ENCODE measurements at regions not wholly inside any gene's neighbourhood (a gene's known extent, or its start where the extent isn't known, plus 50 kb on each side); places are given as distances from the start of the nearest gene placed in this dataset.
"Not testable (repeated sequence)": the region's sequence is repeated elsewhere in the genome, so short reads cannot be mapped to it uniquely, and the experiment has no call there.

- ATAC-seq (ENCODE audit: low read depth) (no peak), DNase-seq (no peak)
- no peak overlapping the region for H3K4me3 Mint-ChIP-seq
- H3K36me3 Mint-ChIP-seq = no peaks in the 10 kb centered on the region
- no peak overlapping the region for H3K27ac Mint-ChIP-seq
- H3K9me3 Mint-ChIP-seq = no peaks in the 10 kb centered on the region
- no peaks in the 10 kb centered on the region for H3K4me1 Mint-ChIP-seq
- POLR2A ChIA-PET = interaction anchor here (0.7 kb wide), 1 partner anchor 964 kb away, joined by 4 read pairs; no protein-coding TSS in a partner anchor
- H3K27me3 Mint-ChIP-seq = peaks cover 24% of the 10 kb centered on the region
Observed at GRCh38 chr11:122563761-122564160, 91.8 kb upstream of the UBASH3B start.

GRCh38 chr11:122559734-122560382, 95.7 kb upstream of the UBASH3B start:
- Mint-ChIP-seq H3K4me3 (no peak overlapping the region), H3K36me3 (no peaks in the 10 kb centered on the region), H3K27me3 (peaks cover 34% of the 10 kb centered on the region), H3K9me3 (no peaks in the 10 kb centered on the region), H3K4me1 (no peaks in the 10 kb centered on the region), H3K27ac (no peak overlapping the region)
- no peak for ATAC-seq (ENCODE audit: low read depth)
- DNase-seq = no peak
- POLR2A ChIA-PET = no interaction called here

GRCh38 chr11:122559218-122559617, 96.3 kb upstream of the UBASH3B start:
- H3K9me3 Mint-ChIP-seq; H3K36me3 Mint-ChIP-seq; POLR2A ChIA-PET; H3K4me3 Mint-ChIP-seq; H3K27ac Mint-ChIP-seq; ATAC-seq (ENCODE audit: low read depth); H3K4me1 Mint-ChIP-seq; DNase-seq: not testable (repeated sequence)
- H3K27me3 Mint-ChIP-seq = peaks cover 28% of the 10 kb centered on the region

- H3K4me1 Mint-ChIP-seq; DNase-seq; H3K4me3 Mint-ChIP-seq; H3K36me3 Mint-ChIP-seq; POLR2A ChIA-PET; H3K9me3 Mint-ChIP-seq; ATAC-seq (ENCODE audit: low read depth); H3K27ac Mint-ChIP-seq: not testable (repeated sequence)
- peaks cover 19% of the 10 kb centered on the region for H3K27me3 Mint-ChIP-seq
Observed at GRCh38 chr11:122557163-122557562, 98.4 kb upstream of the UBASH3B start.

GRCh38 chr11:122556605-122557004, 98.9 kb upstream of the UBASH3B start:
- no peak for DNase-seq
- POLR2A ChIA-PET = no interaction called here
- ATAC-seq (ENCODE audit: low read depth) = no peak
- H3K4me1 Mint-ChIP-seq = no peaks in the 10 kb centered on the region
- peaks cover 18% of the 10 kb centered on the region for H3K27me3 Mint-ChIP-seq
- no peaks in the 10 kb centered on the region for H3K9me3 Mint-ChIP-seq
- no peaks in the 10 kb centered on the region for H3K36me3 Mint-ChIP-seq
- H3K27ac Mint-ChIP-seq = no peak overlapping the region
- H3K4me3 Mint-ChIP-seq = no peak overlapping the region

GRCh38 chr11:122538060-122538459, 117.5 kb upstream of the UBASH3B start:
- Mint-ChIP-seq H3K36me3 (no peaks in the 10 kb centered on the region), H3K27me3 (peaks cover 8% of the 10 kb centered on the region), H3K9me3 (peaks cover 15% of the 10 kb centered on the region), H3K4me3 (no peak overlapping the region), H3K27ac (no peak overlapping the region), H3K4me1 (no peaks in the 10 kb centered on the region)
- POLR2A ChIA-PET = no interaction called here
- ATAC-seq (ENCODE audit: low read depth) (no peak), DNase-seq (no peak)

- DNase-seq (no peak), ATAC-seq (ENCODE audit: low read depth) (no peak)
- POLR2A ChIA-PET = no interaction called here
- no peak overlapping the region for H3K27ac Mint-ChIP-seq
- H3K4me1 Mint-ChIP-seq = no peaks in the 10 kb centered on the region
- no peaks in the 10 kb centered on the region for H3K36me3 Mint-ChIP-seq
- H3K4me3 Mint-ChIP-seq = no peak overlapping the region
- no peaks in the 10 kb centered on the region for H3K9me3 Mint-ChIP-seq
- H3K27me3 Mint-ChIP-seq = peaks cover 20% of the 10 kb centered on the region
Observed at GRCh38 chr11:122524898-122525297, 130.6 kb upstream of the UBASH3B start.

- Mint-ChIP-seq H3K36me3 (no peaks in the 10 kb centered on the region), H3K27me3 (peaks cover 20% of the 10 kb centered on the region), H3K9me3 (no peaks in the 10 kb centered on the region), H3K27ac (no peak overlapping the region), H3K4me3 (no peak overlapping the region), H3K4me1 (no peaks in the 10 kb centered on the region)
- no peak for ATAC-seq (ENCODE audit: low read depth)
- POLR2A ChIA-PET = no interaction called here
- no peak for DNase-seq
Observed at GRCh38 chr11:122523846-122524805, 131.4 kb upstream of the UBASH3B start.

- H3K27ac Mint-ChIP-seq = no peak overlapping the region
- no peak for DNase-seq
- peaks cover 20% of the 10 kb centered on the region for H3K27me3 Mint-ChIP-seq
- H3K4me3 Mint-ChIP-seq = no peak overlapping the region
- H3K36me3 Mint-ChIP-seq = no peaks in the 10 kb centered on the region
- POLR2A ChIA-PET = no interaction called here
- no peak for ATAC-seq (ENCODE audit: low read depth)
- H3K9me3 Mint-ChIP-seq = no peaks in the 10 kb centered on the region
- H3K4me1 Mint-ChIP-seq = no peaks in the 10 kb centered on the region
Observed at GRCh38 chr11:122521626-122522025, 133.9 kb upstream of the UBASH3B start.

- no peaks in the 10 kb centered on the region for H3K36me3 Mint-ChIP-seq
- no peak overlapping the region for H3K4me3 Mint-ChIP-seq
- peaks cover 8% of the 10 kb centered on the region for H3K27me3 Mint-ChIP-seq
Observed at GRCh38 chr11:122517403-122518379, 137.8 kb upstream of the UBASH3B start.

GRCh38 chr11:122516686-122517085, 138.8 kb upstream of the UBASH3B start:
- no peak for ATAC-seq (ENCODE audit: low read depth)
- no peak overlapping the region for H3K4me3 Mint-ChIP-seq
- no peak overlapping the region for H3K27ac Mint-ChIP-seq
- DNase-seq = no peak
- H3K36me3 Mint-ChIP-seq = no peaks in the 10 kb centered on the region
- H3K4me1 Mint-ChIP-seq = no peaks in the 10 kb centered on the region
- no peaks in the 10 kb centered on the region for H3K9me3 Mint-ChIP-seq
- H3K27me3 Mint-ChIP-seq = peaks cover 6% of the 10 kb centered on the region
- POLR2A ChIA-PET = no interaction called here

More at GRCh38 chr11:122517403-122518379, 137.8 kb upstream of the UBASH3B start:
- DNase-seq (no peak), ATAC-seq (ENCODE audit: low read depth) (no peak)
- H3K9me3 Mint-ChIP-seq = no peaks in the 10 kb centered on the region
- no peak overlapping the region for H3K27ac Mint-ChIP-seq
- POLR2A ChIA-PET = no interaction called here
- no peaks in the 10 kb centered on the region for H3K4me1 Mint-ChIP-seq

- POLR2A ChIA-PET = no interaction called here
- no peak for ATAC-seq (ENCODE audit: low read depth)
- no peaks in the 10 kb centered on the region for H3K9me3 Mint-ChIP-seq
- H3K27me3 Mint-ChIP-seq = no peaks in the 10 kb centered on the region
- H3K27ac Mint-ChIP-seq = no peak overlapping the region
- no peaks in the 10 kb centered on the region for H3K36me3 Mint-ChIP-seq
- no peaks in the 10 kb centered on the region for H3K4me1 Mint-ChIP-seq
- no peak overlapping the region for H3K4me3 Mint-ChIP-seq
- DNase-seq = no peak
Observed at GRCh38 chr11:122513997-122514396, 141.5 kb upstream of the UBASH3B start.

- no peak for DNase-seq
- H3K9me3 Mint-ChIP-seq = no peaks in the 10 kb centered on the region
- ATAC-seq (ENCODE audit: low read depth) = no peak
- H3K27ac Mint-ChIP-seq = no peak overlapping the region
- no peaks in the 10 kb centered on the region for H3K27me3 Mint-ChIP-seq
- H3K4me1 Mint-ChIP-seq = no peaks in the 10 kb centered on the region
- POLR2A ChIA-PET = no interaction called here
- H3K36me3 Mint-ChIP-seq = no peaks in the 10 kb centered on the region
- no peak overlapping the region for H3K4me3 Mint-ChIP-seq
Observed at GRCh38 chr11:122513328-122513727, 142.2 kb upstream of the UBASH3B start.
